GM23338 (cell line): ENCODE measurements at regions not wholly inside any gene's neighbourhood (a gene's known extent, or its start where the extent isn't known, plus 50 kb on each side); places are given as distances from the start of the nearest gene placed in this dataset.

Source experiments
- ATAC-seq: fragments of 200-7000 bp; cut with Tn5 transposase; 3 replicates; pipeline ENCODE4 v1.9.1; 2020
- DNase-seq: peaks from one replicate; pipeline ENCODE4 v3.0.0-alpha.2; 2015; ENCODE audit warnings: low spot score
- H2AFZ ChIP-seq: fragments of 200-600 bp; sonication (generic); 2 replicates; pipeline ENCODE4 v1.8.0; 2016; ENCODE audit warnings: antibody characterized with exemption, mild to moderate bottlenecking, moderate library complexity
- H3F3A ChIP-seq: fragments of 200-600 bp; sonication (generic); replicated peaks from 2 replicates; pipeline ENCODE4 v1.8.0; 2017; ENCODE audit warnings: antibody characterized with exemption, mixed run types, low read depth
- H3K27ac ChIP-seq: fragments of 200-600 bp; sonication (generic); 2 replicates; pipeline ENCODE4 v1.6.1; 2016; ENCODE audit warnings: low read depth
- H3K27me3 ChIP-seq: fragments of 200-600 bp; sonication (generic); 2 replicates; pipeline ENCODE4 v1.8.0; 2016; ENCODE audit warnings: mild to moderate bottlenecking, mixed run types, moderate library complexity; ENCODE audit not compliant: insufficient read depth
- H3K36me3 ChIP-seq: fragments of 200-600 bp; sonication (generic); 2 replicates; pipeline ENCODE4 v1.8.0; 2016; ENCODE audit warnings: mild to moderate bottlenecking; ENCODE audit not compliant: insufficient read depth
- H3K4me1 ChIP-seq: fragments of 200-600 bp; sonication (generic); 2 replicates; pipeline ENCODE4 v1.8.0; 2016; ENCODE audit warnings: mild to moderate bottlenecking, moderate library complexity; ENCODE audit not compliant: insufficient read depth
- H3K4me2 ChIP-seq: fragments of 200-600 bp; sonication (generic); 2 replicates; pipeline ENCODE4 v1.7.1; 2017; ENCODE audit warnings: mixed run types
- H3K4me3 ChIP-seq: fragments of 200-600 bp; sonication (generic); 2 replicates; pipeline ENCODE4 v1.6.1; 2016; ENCODE audit warnings: mixed run types
- H3K79me2 ChIP-seq: fragments of 200-600 bp; sonication (generic); replicated peaks from 2 replicates; pipeline ENCODE4 v1.8.0; 2017; ENCODE audit warnings: mild to moderate bottlenecking; ENCODE audit not compliant: insufficient read depth
- H3K9me2 ChIP-seq: fragments of 200-600 bp; sonication (generic); 2 replicates; pipeline ENCODE4 v1.8.0; 2017; ENCODE audit not compliant: insufficient read depth
- H4K20me1 ChIP-seq: fragments of 200-600 bp; sonication (generic); replicated peaks from 2 replicates; pipeline ENCODE4 v1.8.0; 2017; ENCODE audit warnings: mild to moderate bottlenecking; ENCODE audit not compliant: insufficient read depth
- H3K27ac Mint-ChIP-seq: 2 replicates; pipeline ENCODE4 v1.8.0; 2020; ENCODE audit warnings: inconsistent platforms, mild to moderate bottlenecking, moderate library complexity, mixed read lengths
- H3K27me3 Mint-ChIP-seq: 3 replicates; pipeline ENCODE4 v1.8.0; 2022; ENCODE audit warnings: low read depth, mild to moderate bottlenecking, moderate library complexity, mixed read lengths, inconsistent platforms; ENCODE audit not compliant: insufficient read depth, poor library complexity
- H3K36me3 Mint-ChIP-seq: 3 replicates; pipeline ENCODE4 v1.8.0; 2021; ENCODE audit warnings: low read depth, mild to moderate bottlenecking, inconsistent platforms, moderate library complexity, mixed read lengths
- H3K4me1 Mint-ChIP-seq: 3 replicates; pipeline ENCODE4 v1.8.0; 2020; ENCODE audit warnings: mild to moderate bottlenecking, inconsistent platforms, mixed read lengths
- H3K4me3 Mint-ChIP-seq: 3 replicates; pipeline ENCODE4 v1.8.0; 2021; ENCODE audit warnings: moderate library complexity, mild to moderate bottlenecking, inconsistent platforms, mixed read lengths
- H3K9me3 Mint-ChIP-seq: 3 replicates; pipeline ENCODE4 v1.8.0; 2020; ENCODE audit warnings: moderate library complexity, mild to moderate bottlenecking, inconsistent platforms, mixed read lengths
- CREB1 ChIP-seq: fragments of 250-450 bp; sonication (Bioruptor Pico); IDR thresholded peaks from 2 replicates; pipeline ENCODE4 v1.5.0; 2020; ENCODE audit warnings: low read depth, mild to moderate bottlenecking, moderate library complexity
- EZH2 ChIP-seq: fragments of 200-600 bp; sonication (generic); IDR thresholded peaks from one replicate; pipeline ENCODE4 v1.8.0; 2017; ENCODE audit warnings: antibody characterized with exemption, mild to moderate bottlenecking, low read depth; ENCODE audit not compliant: unreplicated experiment
- TF ChIP-seq, protein P1 (sequence below): fragments of 250-450 bp; sonication (Bioruptor Pico); IDR thresholded peaks from 2 replicates; pipeline ENCODE4 v1.5.0; 2020; ENCODE audit warnings: mild to moderate bottlenecking, moderate library complexity
- TF ChIP-seq, protein P2 (sequence below), 2 experiments: fragments of 200-600 bp in 1 of 2; sonication (generic) in 1 of 2; conservative IDR thresholded peaks; 2 replicates each; pipeline versions ENCODE4 v1.5.1 to v1.6.1; 2016 to 2017; ENCODE audit warnings: antibody characterized with exemption in 2 of 2, low read depth in 2 of 2, mild to moderate bottlenecking in 2 of 2, moderate library complexity in 1 of 2
- TF ChIP-seq, protein P3 (sequence below): IDR thresholded peaks from one replicate; pipeline ENCODE4 v1.6.1; 2018; ENCODE audit warnings: antibody characterized with exemption; ENCODE audit not compliant: unreplicated experiment

DNA sequence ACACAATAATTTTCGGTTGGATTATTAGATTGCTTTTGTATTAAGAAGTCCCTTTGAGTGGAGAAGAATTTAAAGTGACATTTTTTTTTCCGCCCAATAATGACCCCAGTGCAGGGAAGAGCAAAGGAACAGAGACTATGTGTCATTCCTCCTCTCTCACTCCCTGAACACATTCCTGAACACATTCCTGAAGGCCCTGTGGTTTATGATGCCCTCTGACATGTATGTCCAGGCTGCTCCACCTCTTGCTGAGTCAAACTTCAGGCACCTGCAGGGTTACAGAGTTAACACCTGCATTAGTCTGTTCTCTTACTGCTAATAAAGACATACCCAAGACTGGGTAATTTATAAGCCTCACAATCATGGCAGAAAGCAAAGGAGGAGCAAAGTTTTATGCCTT is 704.0 kb upstream of the LRRN3 start:
- Histone ChIP-seq H3K27ac (no peak overlapping the region), H3K27me3 (no peaks in the 10 kb centered on the region), H3K36me3 (no peaks in the 10 kb centered on the region), H3K4me3 (no peak overlapping the region), H3K9me2 (no peaks in the 10 kb centered on the region), H3K79me2 (no peaks in the 10 kb centered on the region), H3K4me2 (no peak overlapping the region), H3K4me1 (peaks cover 48% of the 10 kb centered on the region), H2AFZ (no peak overlapping the region), H3F3A (no peaks in the 10 kb centered on the region), H4K20me1 (no peaks in the 10 kb centered on the region)
- Mint-ChIP-seq H3K9me3 (no peaks in the 10 kb centered on the region), H3K27ac (no peak overlapping the region), H3K4me3 (no peak overlapping the region), H3K4me1 (peaks cover 41% of the 10 kb centered on the region), H3K36me3 (no peaks in the 10 kb centered on the region), H3K27me3 (peaks cover 4% of the 10 kb centered on the region)
- ATAC-seq, result no peak
- TF ChIP-seq, protein P1, sequence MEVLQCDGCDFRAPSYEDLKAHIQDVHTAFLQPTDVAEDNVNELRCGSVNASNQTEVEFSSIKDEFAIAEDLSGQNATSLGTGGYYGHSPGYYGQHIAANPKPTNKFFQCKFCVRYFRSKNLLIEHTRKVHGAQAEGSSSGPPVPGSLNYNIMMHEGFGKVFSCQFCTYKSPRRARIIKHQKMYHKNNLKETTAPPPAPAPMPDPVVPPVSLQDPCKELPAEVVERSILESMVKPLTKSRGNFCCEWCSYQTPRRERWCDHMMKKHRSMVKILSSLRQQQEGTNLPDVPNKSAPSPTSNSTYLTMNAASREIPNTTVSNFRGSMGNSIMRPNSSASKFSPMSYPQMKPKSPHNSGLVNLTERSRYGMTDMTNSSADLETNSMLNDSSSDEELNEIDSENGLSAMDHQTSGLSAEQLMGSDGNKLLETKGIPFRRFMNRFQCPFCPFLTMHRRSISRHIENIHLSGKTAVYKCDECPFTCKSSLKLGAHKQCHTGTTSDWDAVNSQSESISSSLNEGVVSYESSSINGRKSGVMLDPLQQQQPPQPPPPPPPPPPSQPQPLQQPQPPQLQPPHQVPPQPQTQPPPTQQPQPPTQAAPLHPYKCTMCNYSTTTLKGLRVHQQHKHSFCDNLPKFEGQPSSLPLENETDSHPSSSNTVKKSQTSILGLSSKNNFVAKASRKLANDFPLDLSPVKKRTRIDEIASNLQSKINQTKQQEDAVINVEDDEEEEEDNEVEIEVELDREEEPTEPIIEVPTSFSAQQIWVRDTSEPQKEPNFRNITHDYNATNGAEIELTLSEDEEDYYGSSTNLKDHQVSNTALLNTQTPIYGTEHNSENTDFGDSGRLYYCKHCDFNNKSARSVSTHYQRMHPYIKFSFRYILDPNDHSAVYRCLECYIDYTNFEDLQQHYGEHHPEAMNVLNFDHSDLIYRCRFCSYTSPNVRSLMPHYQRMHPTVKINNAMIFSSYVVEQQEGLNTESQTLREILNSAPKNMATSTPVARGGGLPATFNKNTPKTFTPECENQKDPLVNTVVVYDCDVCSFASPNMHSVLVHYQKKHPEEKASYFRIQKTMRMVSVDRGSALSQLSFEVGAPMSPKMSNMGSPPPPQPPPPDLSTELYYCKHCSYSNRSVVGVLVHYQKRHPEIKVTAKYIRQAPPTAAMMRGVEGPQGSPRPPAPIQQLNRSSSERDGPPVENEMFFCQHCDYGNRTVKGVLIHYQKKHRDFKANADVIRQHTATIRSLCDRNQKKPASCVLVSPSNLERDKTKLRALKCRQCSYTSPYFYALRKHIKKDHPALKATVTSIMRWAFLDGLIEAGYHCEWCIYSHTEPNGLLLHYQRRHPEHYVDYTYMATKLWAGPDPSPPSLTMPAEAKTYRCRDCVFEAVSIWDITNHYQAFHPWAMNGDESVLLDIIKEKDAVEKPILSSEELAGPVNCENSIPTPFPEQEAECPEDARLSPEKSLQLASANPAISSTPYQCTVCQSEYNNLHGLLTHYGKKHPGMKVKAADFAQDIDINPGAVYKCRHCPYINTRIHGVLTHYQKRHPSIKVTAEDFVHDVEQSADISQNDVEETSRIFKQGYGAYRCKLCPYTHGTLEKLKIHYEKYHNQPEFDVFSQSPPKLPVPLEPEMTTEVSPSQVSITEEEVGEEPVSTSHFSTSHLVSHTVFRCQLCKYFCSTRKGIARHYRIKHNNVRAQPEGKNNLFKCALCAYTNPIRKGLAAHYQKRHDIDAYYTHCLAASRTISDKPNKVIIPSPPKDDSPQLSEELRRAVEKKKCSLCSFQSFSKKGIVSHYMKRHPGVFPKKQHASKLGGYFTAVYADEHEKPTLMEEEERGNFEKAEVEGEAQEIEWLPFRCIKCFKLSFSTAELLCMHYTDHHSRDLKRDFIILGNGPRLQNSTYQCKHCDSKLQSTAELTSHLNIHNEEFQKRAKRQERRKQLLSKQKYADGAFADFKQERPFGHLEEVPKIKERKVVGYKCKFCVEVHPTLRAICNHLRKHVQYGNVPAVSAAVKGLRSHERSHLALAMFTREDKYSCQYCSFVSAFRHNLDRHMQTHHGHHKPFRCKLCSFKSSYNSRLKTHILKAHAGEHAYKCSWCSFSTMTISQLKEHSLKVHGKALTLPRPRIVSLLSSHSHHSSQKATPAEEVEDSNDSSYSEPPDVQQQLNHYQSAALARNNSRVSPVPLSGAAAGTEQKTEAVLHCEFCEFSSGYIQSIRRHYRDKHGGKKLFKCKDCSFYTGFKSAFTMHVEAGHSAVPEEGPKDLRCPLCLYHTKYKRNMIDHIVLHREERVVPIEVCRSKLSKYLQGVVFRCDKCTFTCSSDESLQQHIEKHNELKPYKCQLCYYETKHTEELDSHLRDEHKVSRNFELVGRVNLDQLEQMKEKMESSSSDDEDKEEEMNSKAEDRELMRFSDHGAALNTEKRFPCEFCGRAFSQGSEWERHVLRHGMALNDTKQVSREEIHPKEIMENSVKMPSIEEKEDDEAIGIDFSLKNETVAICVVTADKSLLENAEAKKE, result no peak
- TF ChIP-seq EZH2 (no peak), CREB1 (CRISPR knock-in tag) (no peak)
- TF ChIP-seq, protein P2, sequence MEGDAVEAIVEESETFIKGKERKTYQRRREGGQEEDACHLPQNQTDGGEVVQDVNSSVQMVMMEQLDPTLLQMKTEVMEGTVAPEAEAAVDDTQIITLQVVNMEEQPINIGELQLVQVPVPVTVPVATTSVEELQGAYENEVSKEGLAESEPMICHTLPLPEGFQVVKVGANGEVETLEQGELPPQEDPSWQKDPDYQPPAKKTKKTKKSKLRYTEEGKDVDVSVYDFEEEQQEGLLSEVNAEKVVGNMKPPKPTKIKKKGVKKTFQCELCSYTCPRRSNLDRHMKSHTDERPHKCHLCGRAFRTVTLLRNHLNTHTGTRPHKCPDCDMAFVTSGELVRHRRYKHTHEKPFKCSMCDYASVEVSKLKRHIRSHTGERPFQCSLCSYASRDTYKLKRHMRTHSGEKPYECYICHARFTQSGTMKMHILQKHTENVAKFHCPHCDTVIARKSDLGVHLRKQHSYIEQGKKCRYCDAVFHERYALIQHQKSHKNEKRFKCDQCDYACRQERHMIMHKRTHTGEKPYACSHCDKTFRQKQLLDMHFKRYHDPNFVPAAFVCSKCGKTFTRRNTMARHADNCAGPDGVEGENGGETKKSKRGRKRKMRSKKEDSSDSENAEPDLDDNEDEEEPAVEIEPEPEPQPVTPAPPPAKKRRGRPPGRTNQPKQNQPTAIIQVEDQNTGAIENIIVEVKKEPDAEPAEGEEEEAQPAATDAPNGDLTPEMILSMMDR (conservative IDR thresholded peaks at IDR 0.05; ENCODE audit: low read depth in 2 of 2), result no peak
- TF ChIP-seq, protein P3, sequence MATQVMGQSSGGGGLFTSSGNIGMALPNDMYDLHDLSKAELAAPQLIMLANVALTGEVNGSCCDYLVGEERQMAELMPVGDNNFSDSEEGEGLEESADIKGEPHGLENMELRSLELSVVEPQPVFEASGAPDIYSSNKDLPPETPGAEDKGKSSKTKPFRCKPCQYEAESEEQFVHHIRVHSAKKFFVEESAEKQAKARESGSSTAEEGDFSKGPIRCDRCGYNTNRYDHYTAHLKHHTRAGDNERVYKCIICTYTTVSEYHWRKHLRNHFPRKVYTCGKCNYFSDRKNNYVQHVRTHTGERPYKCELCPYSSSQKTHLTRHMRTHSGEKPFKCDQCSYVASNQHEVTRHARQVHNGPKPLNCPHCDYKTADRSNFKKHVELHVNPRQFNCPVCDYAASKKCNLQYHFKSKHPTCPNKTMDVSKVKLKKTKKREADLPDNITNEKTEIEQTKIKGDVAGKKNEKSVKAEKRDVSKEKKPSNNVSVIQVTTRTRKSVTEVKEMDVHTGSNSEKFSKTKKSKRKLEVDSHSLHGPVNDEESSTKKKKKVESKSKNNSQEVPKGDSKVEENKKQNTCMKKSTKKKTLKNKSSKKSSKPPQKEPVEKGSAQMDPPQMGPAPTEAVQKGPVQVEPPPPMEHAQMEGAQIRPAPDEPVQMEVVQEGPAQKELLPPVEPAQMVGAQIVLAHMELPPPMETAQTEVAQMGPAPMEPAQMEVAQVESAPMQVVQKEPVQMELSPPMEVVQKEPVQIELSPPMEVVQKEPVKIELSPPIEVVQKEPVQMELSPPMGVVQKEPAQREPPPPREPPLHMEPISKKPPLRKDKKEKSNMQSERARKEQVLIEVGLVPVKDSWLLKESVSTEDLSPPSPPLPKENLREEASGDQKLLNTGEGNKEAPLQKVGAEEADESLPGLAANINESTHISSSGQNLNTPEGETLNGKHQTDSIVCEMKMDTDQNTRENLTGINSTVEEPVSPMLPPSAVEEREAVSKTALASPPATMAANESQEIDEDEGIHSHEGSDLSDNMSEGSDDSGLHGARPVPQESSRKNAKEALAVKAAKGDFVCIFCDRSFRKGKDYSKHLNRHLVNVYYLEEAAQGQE, result no peak
- DNase-seq, result peak; percentile 21
